ENCODE measurements at regions not wholly inside any gene's neighbourhood (a gene's known extent, or its start where the extent isn't known, plus 50 kb on each side); places are given as distances from the start of the nearest gene placed in this dataset.

DNA sequence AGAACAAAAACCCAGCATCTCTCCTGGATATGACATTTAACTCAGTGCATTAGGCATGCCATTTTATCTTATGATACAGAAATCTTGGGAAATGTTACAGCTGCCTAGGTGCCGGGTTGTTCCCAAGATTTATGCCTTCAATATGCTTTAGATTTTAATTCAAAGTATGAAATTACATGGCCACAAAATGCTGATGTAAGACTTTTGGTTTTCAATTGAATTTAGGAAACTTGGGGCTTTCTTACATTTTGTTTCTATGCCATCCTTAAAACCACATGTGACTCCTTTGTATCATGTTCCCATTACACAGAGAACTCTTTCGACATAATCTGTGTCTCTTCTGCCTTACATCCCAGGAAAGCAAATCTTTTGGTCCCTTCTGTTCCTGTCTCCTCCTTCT, 83.9 kb downstream of the CCNA1 start:
- TF ChIP-seq, protein P1, sequence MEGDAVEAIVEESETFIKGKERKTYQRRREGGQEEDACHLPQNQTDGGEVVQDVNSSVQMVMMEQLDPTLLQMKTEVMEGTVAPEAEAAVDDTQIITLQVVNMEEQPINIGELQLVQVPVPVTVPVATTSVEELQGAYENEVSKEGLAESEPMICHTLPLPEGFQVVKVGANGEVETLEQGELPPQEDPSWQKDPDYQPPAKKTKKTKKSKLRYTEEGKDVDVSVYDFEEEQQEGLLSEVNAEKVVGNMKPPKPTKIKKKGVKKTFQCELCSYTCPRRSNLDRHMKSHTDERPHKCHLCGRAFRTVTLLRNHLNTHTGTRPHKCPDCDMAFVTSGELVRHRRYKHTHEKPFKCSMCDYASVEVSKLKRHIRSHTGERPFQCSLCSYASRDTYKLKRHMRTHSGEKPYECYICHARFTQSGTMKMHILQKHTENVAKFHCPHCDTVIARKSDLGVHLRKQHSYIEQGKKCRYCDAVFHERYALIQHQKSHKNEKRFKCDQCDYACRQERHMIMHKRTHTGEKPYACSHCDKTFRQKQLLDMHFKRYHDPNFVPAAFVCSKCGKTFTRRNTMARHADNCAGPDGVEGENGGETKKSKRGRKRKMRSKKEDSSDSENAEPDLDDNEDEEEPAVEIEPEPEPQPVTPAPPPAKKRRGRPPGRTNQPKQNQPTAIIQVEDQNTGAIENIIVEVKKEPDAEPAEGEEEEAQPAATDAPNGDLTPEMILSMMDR (conservative IDR thresholded peaks at IDR 0.05 in 1 of 2, IDR thresholded peaks at IDR 0.05 in 1 of 2; ENCODE audit: low read depth in 1 of 2, low read length in 2 of 2), result no peak
- TF ChIP-seq EZH2 (IDR thresholded peaks at IDR 0.05; ENCODE audit: low read length, missing control alignments), result no peak

All from fibroblast of lung (primary cell).